NT2/D1 (cell line): ENCODE measurements at regions not wholly inside any gene's neighbourhood (a gene's known extent, or its start where the extent isn't known, plus 50 kb on each side); places are given as distances from the start of the nearest gene placed in this dataset.

Source experiments
- SUZ12 ChIP-seq: IDR thresholded peaks from 2 replicates; pipeline ENCODE4 v1.6.1; 2011; ENCODE audit not compliant: insufficient read length, insufficient read depth; ENCODE audit errors: extremely low read depth
- YY1 ChIP-seq: IDR thresholded peaks from 2 replicates; pipeline ENCODE4 v1.6.1; 2011; ENCODE audit not compliant: insufficient read length, insufficient read depth

DNA sequence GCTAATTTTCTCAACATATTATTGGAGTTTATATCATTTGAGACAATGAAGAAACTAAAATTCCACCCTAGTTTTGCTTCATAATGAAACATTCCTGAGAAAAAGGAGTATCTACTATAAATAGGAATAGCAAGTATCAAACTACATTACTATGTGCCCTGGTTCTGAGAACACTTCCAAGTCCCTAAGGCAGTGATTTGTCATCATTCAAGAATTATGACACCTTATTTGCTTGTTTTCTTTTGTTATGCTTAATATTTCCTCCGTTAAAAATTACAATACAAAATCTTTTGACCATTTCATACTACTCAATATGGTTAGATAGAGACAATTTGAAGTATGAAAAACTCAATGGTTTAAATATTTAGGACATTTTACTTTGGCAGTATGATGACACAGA lies 707.8 kb upstream of the GOLIM4 start:
- TF ChIP-seq YY1 (no peak), SUZ12 (no peak)
